ENCODE measurements at regions not wholly inside any gene's neighbourhood (a gene's known extent, or its start where the extent isn't known, plus 50 kb on each side); places are given as distances from the start of the nearest gene placed in this dataset.

GRCh38 chr16:31698901-31699300 is 171.2 kb downstream of the AHSP start:
- Histone ChIP-seq H3K9me3 (no peaks in the 10 kb centered on the region), H3K27me3 (no peaks in the 10 kb centered on the region), H3K27ac (no peak overlapping the region), H3K36me3 (peaks cover 8 to 9% of the 10 kb centered on the region in 2 donors), H3K4me1 (peaks cover 6 to 8% of the 10 kb centered on the region in 2 donors), H3K4me3 (replicated peaks in 1 of 3) (no peak overlapping the region)
- intact Hi-C loops (cut with DNase I) = no loop called here
- WGBS, 2 donors = 84 to 85% methylated on average over 2 of the region's 2 CpGs
- DNase-seq = no peak
- TF ChIP-seq POLR2A (IDR thresholded peaks at IDR 0.05) (no peak), CTCF (IDR thresholded peaks at IDR 0.05) (no peak)

GRCh38 chr16:31699601-31700000 is 171.9 kb downstream of the AHSP start:
- no peak for TF ChIP-seq POLR2A (IDR thresholded peaks at IDR 0.05)
- TF ChIP-seq CTCF (IDR thresholded peaks at IDR 0.05) = no peak
- H3K9me3 ChIP-seq = no peaks in the 10 kb centered on the region
- DNase-seq = no peak
- WGBS, 2 donors = 73 to 78% methylated on average over 6 to 8 of the region's 8 CpGs
- no peak overlapping the region for H3K4me3 ChIP-seq (replicated peaks in 1 of 3)
- H3K27me3 ChIP-seq = no peaks in the 10 kb centered on the region
- intact Hi-C loops (cut with DNase I) = no loop called here
- peaks cover 15 to 16% of the 10 kb centered on the region in 2 donors for H3K36me3 ChIP-seq
- H3K27ac ChIP-seq = no peak overlapping the region
- peaks cover 6 to 8% of the 10 kb centered on the region in 2 donors for H3K4me1 ChIP-seq

- intact Hi-C loops (cut with DNase I) = loop anchor here (10.0 kb wide), 1 partner anchor 175 kb away; the partner anchor contains the start of gene ZNF267
- no peak for DNase-seq
Measured at GRCh38 chr16:31700200-31700529, 172.5 kb downstream of the AHSP start.

GRCh38 chr16:31700530-31701388 is 172.8 kb upstream of the ZNF267 start:
- TF ChIP-seq POLR2A (IDR thresholded peaks at IDR 0.05) = peak in 1 of 2 donors; percentile 71
- TF ChIP-seq CTCF (IDR thresholded peaks at IDR 0.05) = peak in 1 of 6 experiments; percentile 13
- Histone ChIP-seq H3K27me3 (no peaks in the 10 kb centered on the region), H3K4me3 (replicated peaks in 1 of 3) (peak overlapping the region; percentile 38 to 66 (median 54)), H3K36me3 (peaks cover 27% of the 10 kb centered on the region in 2 donors), H3K4me1 (peaks cover 6 to 8% of the 10 kb centered on the region in 2 donors), H3K9me3 (no peaks in the 10 kb centered on the region), H3K27ac (peak overlapping the region; percentile 39 to 64 (median 47))
- 1 to 2% methylated on average over 39 to 43 of the region's 56 CpGs for WGBS, 2 donors
- intact Hi-C loops (cut with DNase I) = loop anchor here (10.0 kb wide), 1 partner anchor 174 kb away; the partner anchor contains the start of gene ZNF267
- peak; percentile 96 to 97 for DNase-seq

More at GRCh38 chr16:31700200-31700529, 172.5 kb downstream of the AHSP start:
- Histone ChIP-seq H3K27ac (peak overlapping the region in 1 of 3 donors; percentile 39), H3K9me3 (no peaks in the 10 kb centered on the region), H3K27me3 (no peaks in the 10 kb centered on the region), H3K4me3 (replicated peaks in 1 of 3) (peak overlapping the region; percentile 38 to 66 (median 54)), H3K4me1 (peaks cover 6 to 8% of the 10 kb centered on the region in 2 donors), H3K36me3 (peaks cover 21% of the 10 kb centered on the region in 2 donors)
- no peak for TF ChIP-seq CTCF (IDR thresholded peaks at IDR 0.05)
- WGBS, 2 donors = 11 to 14% methylated on average over 7 to 8 of the region's 8 CpGs

GRCh38 chr16:31701734-31702133 is 171.9 kb upstream of the ZNF267 start:
- no peak for DNase-seq
- H3K27me3 ChIP-seq = no peaks in the 10 kb centered on the region
- intact Hi-C loops (cut with DNase I) = loop anchor here (10.0 kb wide), 1 partner anchor 173 kb away; the partner anchor contains the start of gene ZNF267
- no peak for TF ChIP-seq CTCF (IDR thresholded peaks at IDR 0.05)
- TF ChIP-seq POLR2A (IDR thresholded peaks at IDR 0.05) = no peak
- WGBS, 2 donors = 57 to 79% methylated on average over 3 of the region's 3 CpGs
- H3K36me3 ChIP-seq = peaks cover 36 to 37% of the 10 kb centered on the region in 2 donors
- peaks cover 6 to 8% of the 10 kb centered on the region in 2 donors for H3K4me1 ChIP-seq
- no peaks in the 10 kb centered on the region for H3K9me3 ChIP-seq
- no peak overlapping the region for H3K27ac ChIP-seq
- peak overlapping the region in 1 of 3 donors; percentile 54 for H3K4me3 ChIP-seq (replicated peaks in 1 of 3)

Data from thyroid gland (tissue), 4 donors.